K562 (cell line): ENCODE measurements at regions not wholly inside any gene's neighbourhood (a gene's known extent, or its start where the extent isn't known, plus 50 kb on each side); places are given as distances from the start of the nearest gene placed in this dataset.

ENCODE experiments used
- CBX2 ChIP-seq: fragments of 200-600 bp; sonication (generic); IDR thresholded peaks from one replicate; pipeline ENCODE4 v1.6.1; 2012; ENCODE audit warnings: mild to moderate bottlenecking, low read length, inconsistent platforms; ENCODE audit not compliant: insufficient read depth, poor library complexity, severe bottlenecking
- CREM ChIP-seq: IDR thresholded peaks from 2 replicates; pipeline ENCODE4 v1.6.1; 2014; ENCODE audit warnings: antibody characterized with exemption, low read depth
- DACH1 ChIP-seq: fragments of 450-650 bp; IDR thresholded peaks from 2 replicates; pipeline ENCODE4 v1.6.1; 2018; ENCODE audit not compliant: partially characterized antibody
- ESRRB ChIP-seq: fragments of 250-450 bp; sonication (Bioruptor Pico); IDR thresholded peaks from 2 replicates; pipeline ENCODE4 v1.5.0; 2020; ENCODE audit warnings: mild to moderate bottlenecking, moderate library complexity, borderline replicate concordance
- MYC ChIP-seq, 2 experiments: fragments of 250-450 bp in 1 of 2; sonication (Bioruptor Pico) in 1 of 2; IDR thresholded peaks; 2 replicates each; pipeline versions ENCODE4 v1.5.1 to v1.6.1; 2012 to 2021; ENCODE audit warnings: low read depth in 2 of 2, borderline replicate concordance in 1 of 2, improper control_type of control experiment in 1 of 2, low read length in 1 of 2, mild to moderate bottlenecking in 1 of 2, moderate library complexity in 1 of 2
- SMAD2 ChIP-seq: fragments of 150-350 bp; IDR thresholded peaks from 2 replicates; pipeline ENCODE4 v1.6.1; 2014; ENCODE audit warnings: low read depth, mild to moderate bottlenecking, low read length
- TF ChIP-seq, protein P1 (sequence below): fragments of 250-450 bp; sonication (Bioruptor Pico); IDR thresholded peaks from 2 replicates; pipeline ENCODE4 v1.9.0; 2021; ENCODE audit warnings: mild to moderate bottlenecking, inconsistent platforms
- TF ChIP-seq, protein P2 (sequence below): fragments of 250-450 bp; sonication (Bioruptor Pico); IDR thresholded peaks from 2 replicates; pipeline ENCODE4 v1.8.0; 2022; ENCODE audit warnings: moderate library complexity, mild to moderate bottlenecking, inconsistent platforms

DNA sequence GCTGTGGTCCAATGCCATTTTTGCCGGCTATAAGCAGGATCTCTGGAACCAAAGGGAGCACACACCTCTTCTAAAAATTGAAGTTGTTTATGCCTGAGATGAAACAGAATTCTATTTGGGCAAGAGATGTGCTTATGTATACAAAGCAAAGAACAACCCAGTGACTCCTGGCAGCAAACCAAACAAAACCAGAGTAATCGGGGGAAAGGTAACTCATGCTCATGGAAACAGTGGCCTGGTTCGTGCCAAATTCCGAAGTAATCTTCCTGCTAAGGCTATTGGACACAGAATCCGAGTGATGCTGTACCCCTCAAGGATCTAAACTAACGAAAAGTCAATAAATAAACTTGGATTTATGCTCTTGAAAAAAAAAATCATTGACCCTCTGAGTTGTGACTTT, 178.7 kb downstream of the CEMIP2 start (continued):
- TF ChIP-seq CBX2 = no peak
- TF ChIP-seq DACH1 = no peak
- no peak for TF ChIP-seq ESRRB (CRISPR knock-in tag)
- TF ChIP-seq MYC (IDR thresholded peaks at IDR 0.05; ENCODE audit: low read depth, low read length) = no peak
- no peak for TF ChIP-seq MYC (CRISPR knock-in tag; IDR thresholded peaks at IDR 0.05; ENCODE audit: borderline replicate concordance, low read depth)
- no peak for TF ChIP-seq CREM
- TF ChIP-seq SMAD2 = no peak
- TF ChIP-seq, protein P1, sequence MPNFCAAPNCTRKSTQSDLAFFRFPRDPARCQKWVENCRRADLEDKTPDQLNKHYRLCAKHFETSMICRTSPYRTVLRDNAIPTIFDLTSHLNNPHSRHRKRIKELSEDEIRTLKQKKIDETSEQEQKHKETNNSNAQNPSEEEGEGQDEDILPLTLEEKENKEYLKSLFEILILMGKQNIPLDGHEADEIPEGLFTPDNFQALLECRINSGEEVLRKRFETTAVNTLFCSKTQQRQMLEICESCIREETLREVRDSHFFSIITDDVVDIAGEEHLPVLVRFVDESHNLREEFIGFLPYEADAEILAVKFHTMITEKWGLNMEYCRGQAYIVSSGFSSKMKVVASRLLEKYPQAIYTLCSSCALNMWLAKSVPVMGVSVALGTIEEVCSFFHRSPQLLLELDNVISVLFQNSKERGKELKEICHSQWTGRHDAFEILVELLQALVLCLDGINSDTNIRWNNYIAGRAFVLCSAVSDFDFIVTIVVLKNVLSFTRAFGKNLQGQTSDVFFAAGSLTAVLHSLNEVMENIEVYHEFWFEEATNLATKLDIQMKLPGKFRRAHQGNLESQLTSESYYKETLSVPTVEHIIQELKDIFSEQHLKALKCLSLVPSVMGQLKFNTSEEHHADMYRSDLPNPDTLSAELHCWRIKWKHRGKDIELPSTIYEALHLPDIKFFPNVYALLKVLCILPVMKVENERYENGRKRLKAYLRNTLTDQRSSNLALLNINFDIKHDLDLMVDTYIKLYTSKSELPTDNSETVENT (CRISPR knock-in tag) = no peak
- TF ChIP-seq, protein P2, sequence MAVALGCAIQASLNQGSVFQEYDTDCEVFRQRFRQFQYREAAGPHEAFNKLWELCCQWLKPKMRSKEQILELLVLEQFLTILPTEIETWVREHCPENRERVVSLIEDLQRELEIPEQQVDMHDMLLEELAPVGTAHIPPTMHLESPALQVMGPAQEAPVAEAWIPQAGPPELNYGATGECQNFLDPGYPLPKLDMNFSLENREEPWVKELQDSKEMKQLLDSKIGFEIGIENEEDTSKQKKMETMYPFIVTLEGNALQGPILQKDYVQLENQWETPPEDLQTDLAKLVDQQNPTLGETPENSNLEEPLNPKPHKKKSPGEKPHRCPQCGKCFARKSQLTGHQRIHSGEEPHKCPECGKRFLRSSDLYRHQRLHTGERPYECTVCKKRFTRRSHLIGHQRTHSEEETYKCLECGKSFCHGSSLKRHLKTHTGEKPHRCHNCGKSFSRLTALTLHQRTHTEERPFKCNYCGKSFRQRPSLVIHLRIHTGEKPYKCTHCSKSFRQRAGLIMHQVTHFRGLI (CRISPR knock-in tag) = no peak
